H1 (cell line): ENCODE measurements at regions not wholly inside any gene's neighbourhood (a gene's known extent, or its start where the extent isn't known, plus 50 kb on each side); places are given as distances from the start of the nearest gene placed in this dataset.

Experiments
- CTCF ChIA-PET: fragments of 300-600 bp; sonication (Branson Sonifier 250); formaldehyde crosslinking; loops from one replicate; lab custom pipeline; 2021; ENCODE audit not compliant: partially characterized antibody; lab: Charles Lee
- POLR2A ChIA-PET: fragments of 300-600 bp; sonication (Branson Sonifier 250); formaldehyde crosslinking; loops from one replicate; lab custom pipeline; 2021; ENCODE audit warnings: inconsistent platforms; ENCODE audit not compliant: partially characterized antibody; lab: Charles Lee
- DNase-seq, 2 experiments: peaks; one replicate each; pipeline versions ENCODE4 v3.0.0 to v3.0.0-alpha.2; 2010 to 2022; ENCODE audit warnings: low spot score in 2 of 2, low read depth in 1 of 2, mixed read lengths in 1 of 2
- FAIRE-seq: peaks from 2 replicates; lab custom pipeline; 2011; peaks lifted over from hg19 to GRCh38; lab: Jason Lieb, UNC
- H2AFZ ChIP-seq: 2 replicates; pipeline ENCODE4 v1.8.1; 2012; ENCODE audit warnings: low read length, inconsistent platforms
- H2AK5ac ChIP-seq: 2 replicates; pipeline ENCODE4 v1.6.1; 2013; ENCODE audit warnings: low read depth, low read length
- H2BK120ac ChIP-seq: replicated peaks from 2 replicates; pipeline ENCODE3; 2013; ENCODE audit warnings: low read depth, low read length, inconsistent platforms
- H2BK12ac ChIP-seq: 2 replicates; pipeline ENCODE4 v1.6.1; 2013; ENCODE audit warnings: low read depth, low read length
- H2BK15ac ChIP-seq: 2 replicates; pipeline ENCODE4 v1.6.1; 2013; ENCODE audit warnings: low read length
- H2BK20ac ChIP-seq: 2 replicates; pipeline ENCODE4 v1.6.1; 2013; ENCODE audit warnings: low read length
- H2BK5ac ChIP-seq: 2 replicates; pipeline ENCODE4 v1.6.1; 2013; ENCODE audit warnings: low read depth, low read length
- H3K14ac ChIP-seq: 2 replicates; pipeline ENCODE4 v1.6.1; 2013; ENCODE audit warnings: inconsistent platforms; ENCODE audit not compliant: insufficient read length
- H3K18ac ChIP-seq: 2 replicates; pipeline ENCODE4 v1.6.1; 2013; ENCODE audit warnings: low read length; ENCODE audit errors: extremely low read depth
- H3K23ac ChIP-seq: 2 replicates; pipeline ENCODE4 v1.6.1; 2013; ENCODE audit warnings: inconsistent platforms; ENCODE audit not compliant: insufficient read length
- H3K23me2 ChIP-seq: 2 replicates; pipeline ENCODE4 v1.6.1; 2013; ENCODE audit warnings: low read depth, low read length
- H3K27ac ChIP-seq: 2 replicates; pipeline ENCODE4 v1.6.1; 2011; ENCODE audit warnings: low read depth, low read length, inconsistent platforms
- H3K27me3 ChIP-seq, 4 experiments: replicated peaks in 1 of 4; 1 replicate in 1 of 4; 2 replicates in 3 of 4; pipeline versions ENCODE4 v1.6.1 to v1.8.1; 2011 to 2013; ENCODE audit warnings: low read length in 3 of 4, mild to moderate bottlenecking in 3 of 4, inconsistent platforms in 2 of 4, mixed read lengths in 2 of 4, moderate library complexity in 1 of 4; ENCODE audit not compliant: control insufficient read depth in 3 of 4, insufficient read depth in 3 of 4; ENCODE audit errors: extremely low read depth in 1 of 4
- H3K36me3 ChIP-seq, 4 experiments: 2 replicates each; pipeline versions ENCODE4 v1.6.1 to v1.8.1; 2011 to 2013; ENCODE audit warnings: mild to moderate bottlenecking in 4 of 4, low read length in 3 of 4, moderate library complexity in 2 of 4, control low read depth in 1 of 4, inconsistent platforms in 1 of 4; ENCODE audit not compliant: insufficient read depth in 4 of 4, control insufficient read depth in 2 of 4
- H3K4ac ChIP-seq: replicated peaks from 2 replicates; pipeline ENCODE3; 2013; ENCODE audit warnings: low read length, low read depth, mixed read lengths, inconsistent platforms; ENCODE audit not compliant: insufficient read length
- H3K4me1 ChIP-seq, 4 experiments: replicated peaks in 1 of 4; 1 replicate in 1 of 4; 2 replicates in 3 of 4; pipeline versions ENCODE4 v1.6.1 to v1.8.1; 2011 to 2013; ENCODE audit warnings: low read length in 3 of 4, inconsistent platforms in 2 of 4, mixed read lengths in 1 of 4; ENCODE audit not compliant: insufficient read depth in 4 of 4, control insufficient read depth in 3 of 4
- H3K4me2 ChIP-seq, 2 experiments: 2 replicates each; pipeline versions ENCODE4 v1.6.1 to v1.8.1; 2011 to 2013; ENCODE audit warnings: low read depth in 2 of 2, low read length in 2 of 2, control low read depth in 1 of 2, inconsistent platforms in 1 of 2, mild to moderate bottlenecking in 1 of 2; ENCODE audit not compliant: insufficient read depth in 1 of 2
- H3K4me3 ChIP-seq, 4 experiments: fragments of 200-600, 300-600 bp in 1 of 4; sonication (generic), shearing (Covaris generic), sonication (Bioruptor Twin) in 1 of 4; 2 replicates each; pipeline versions ENCODE4 v1.5.1 to v1.8.1; 2011 to 2016; ENCODE audit warnings: low read length in 4 of 4, low read depth in 3 of 4, control low read depth in 2 of 4, inconsistent platforms in 2 of 4, mild to moderate bottlenecking in 2 of 4, mixed read lengths in 1 of 4, moderate library complexity in 1 of 4; ENCODE audit not compliant: insufficient read depth in 2 of 4; ENCODE audit errors: extremely low read depth in 1 of 4
- H3K56ac ChIP-seq: replicated peaks from 2 replicates; pipeline ENCODE3; 2013; ENCODE audit warnings: low read depth, mild to moderate bottlenecking, mixed read lengths, low read length, inconsistent platforms; ENCODE audit not compliant: insufficient read length
- H3K79me1 ChIP-seq: 2 replicates; pipeline ENCODE4 v1.6.1; 2013; ENCODE audit warnings: low read depth, low read length, control low read depth
- H3K79me2 ChIP-seq, 2 experiments: 2 replicates each; pipeline versions ENCODE4 v1.6.1 to v1.8.1; 2012 to 2013; ENCODE audit warnings: low read length in 2 of 2, mild to moderate bottlenecking in 2 of 2, inconsistent platforms in 1 of 2; ENCODE audit not compliant: insufficient read depth in 2 of 2, control insufficient read depth in 1 of 2
- H3K9ac ChIP-seq, 4 experiments: replicated peaks in 1 of 4; 1 replicate in 1 of 4; 2 replicates in 3 of 4; pipeline versions ENCODE4 v1.6.1 to v1.8.1; 2011 to 2013; ENCODE audit warnings: low read depth in 3 of 4, low read length in 3 of 4, control low read depth in 2 of 4, mild to moderate bottlenecking in 2 of 4, moderate library complexity in 2 of 4, inconsistent platforms in 1 of 4; ENCODE audit errors: extremely low read depth in 1 of 4
- H3K9me3 ChIP-seq, 2 experiments: 2 replicates each; pipeline versions ENCODE4 v1.6.1 to v1.8.1; 2012 to 2013; ENCODE audit warnings: mild to moderate bottlenecking in 2 of 2, moderate library complexity in 2 of 2, control low read depth in 1 of 2, inconsistent platforms in 1 of 2, low read depth in 1 of 2, low read length in 1 of 2, mixed read lengths in 1 of 2; ENCODE audit not compliant: insufficient read depth in 2 of 2
- H4K20me1 ChIP-seq, 2 experiments: replicated peaks in 1 of 2; 2 replicates each; pipeline versions ENCODE3 to v1.8.1; 2011 to 2013; ENCODE audit warnings: inconsistent platforms in 2 of 2, low read length in 2 of 2, mild to moderate bottlenecking in 1 of 2; ENCODE audit not compliant: insufficient read depth in 2 of 2, control insufficient read depth in 1 of 2
- H4K5ac ChIP-seq: 2 replicates; pipeline ENCODE4 v1.6.1; 2013; ENCODE audit warnings: low read length, low read depth, mixed read lengths, inconsistent platforms; ENCODE audit not compliant: insufficient read length
- H4K8ac ChIP-seq: 2 replicates; pipeline ENCODE4 v1.8.0; 2013; ENCODE audit warnings: mild to moderate bottlenecking, moderate library complexity, low read length, inconsistent platforms; ENCODE audit not compliant: insufficient read depth; ENCODE audit errors: extremely low read depth
- H4K91ac ChIP-seq: replicated peaks from 2 replicates; pipeline ENCODE3; 2013; ENCODE audit warnings: low read length, mixed read lengths, inconsistent platforms; ENCODE audit not compliant: insufficient read length
- BRCA1 ChIP-seq: IDR thresholded peaks from 2 replicates; pipeline ENCODE4 v1.6.1; 2012; ENCODE audit warnings: low read depth, low read length, improper control_type of control experiment
- EZH2 ChIP-seq: fragments of 200-600 bp; sonication (generic); IDR thresholded peaks from 2 replicates; pipeline ENCODE4 v1.7.1; 2012; ENCODE audit warnings: low read depth, mild to moderate bottlenecking, moderate library complexity, low read length, inconsistent platforms; ENCODE audit not compliant: severe bottlenecking
- JUN ChIP-seq: IDR thresholded peaks from 2 replicates; pipeline ENCODE4 v1.6.1; 2011; ENCODE audit warnings: low read depth, mild to moderate bottlenecking, improper control_type of control experiment, low read length
- RAD21 ChIP-seq, 2 experiments: IDR thresholded peaks in 1 of 2; conservative IDR thresholded peaks in 1 of 2; 2 replicates each; pipeline ENCODE4 v1.6.1; 2011; ENCODE audit warnings: low read depth in 2 of 2, low read length in 2 of 2, improper control_type of control experiment in 1 of 2, inconsistent platforms in 1 of 2, mild to moderate bottlenecking in 1 of 2, moderate library complexity in 1 of 2
- USF2 ChIP-seq: IDR thresholded peaks from 2 replicates; pipeline ENCODE4 v1.6.1; 2011; ENCODE audit warnings: low read length, improper control_type of control experiment
- WGBS, 2 experiments: shearing (Covaris generic) in 1 of 2; methylation state at CpG; one replicate each; pipeline versions ENCODE4 v1.1.6 to v1.1.7; 2013 to 2015; ENCODE audit warnings: low lambda C conversion rate in 2 of 2, mixed read lengths in 2 of 2, inconsistent platforms in 1 of 2, low coverage in 1 of 2, missing lambda C conversion rate in 1 of 2; ENCODE audit not compliant: insufficient replicate concordance in 2 of 2, insufficient coverage in 1 of 2, insufficient read length in 1 of 2; ENCODE audit errors: extremely low coverage in 1 of 2, missing lambda C conversion rate in 1 of 2; 5-methylcytosine and 5-hydroxymethylcytosine counted together

GRCh38 chr5:3742750-3743149, 147.1 kb downstream of the IRX1 start:
- no peak overlapping the region for H3K4me2 ChIP-seq
- TF ChIP-seq BRCA1 (no peak), USF2 (no peak), JUN (no peak), EZH2 (no peak), RAD21 (IDR thresholded peaks at IDR 0.05 in 1 of 2, conservative IDR thresholded peaks at IDR 0.05 in 1 of 2; ENCODE audit: low read depth in 2 of 2, low read length in 2 of 2) (no peak)
- TF ChIP-seq, all 59 proteins: peak for 0
- Histone ChIP-seq H3K18ac (no peak overlapping the region), H2BK20ac (no peak overlapping the region), H4K8ac (no peak overlapping the region), H2AFZ (no peak overlapping the region), H3K56ac (no peak overlapping the region), H3K9ac (no peak overlapping the region), H3K9me3 (peaks cover 9% of the 10 kb centered on the region in 2 experiments; a peak in 3 of 4 replicates), H2AK5ac (no peak overlapping the region), H3K14ac (no peak overlapping the region), H3K23ac (no peak overlapping the region), H2BK12ac (no peak overlapping the region), H3K27ac (no peak overlapping the region), H3K4ac (no peak overlapping the region), H3K4me3 (no peak overlapping the region), H2BK120ac (no peak overlapping the region), H2BK15ac (no peak overlapping the region), H4K91ac (no peak overlapping the region), H3K23me2 (no peaks in the 10 kb centered on the region), H2BK5ac (no peak overlapping the region), H4K20me1 (no peaks in the 10 kb centered on the region), H3K4me1 (no peaks in the 10 kb centered on the region), H4K5ac (no peak overlapping the region), H3K79me2 (no peaks in the 10 kb centered on the region), H3K79me1 (no peaks in the 10 kb centered on the region), H3K27me3 (no peaks in the 10 kb centered on the region), H3K36me3 (no peaks in the 10 kb centered on the region)
- no peak for DNase-seq
- ChIA-PET CTCF (no interaction called here), POLR2A (no interaction called here)
- no peak for FAIRE-seq
- WGBS, 2 experiments = 100% methylated on average over 3 of the region's 3 CpGs; no CpG with 5 or more reads in 1 of the 2 experiments
